Psoas muscle (tissue), 7 donors: ENCODE measurements at regions not wholly inside any gene's neighbourhood (a gene's known extent, or its start where the extent isn't known, plus 50 kb on each side); places are given as distances from the start of the nearest gene placed in this dataset.

Source experiments
- ATAC-seq, 4 donors: fragments of 200-7000 bp; cut with Tn5 transposase; one replicate each; pipeline ENCODE4 v1.9.1; 2020; ENCODE audit warnings: moderate library complexity in 3 of 4, mild to moderate bottlenecking in 2 of 4
- DNase-seq, 2 donors: peaks; one replicate each; pipeline ENCODE4 v3.0.0-alpha.2; 2020
- H3K27ac ChIP-seq: fragments of 200-600 bp; one replicate; pipeline ENCODE4 v1.8.0; 2022
- H3K27me3 ChIP-seq, 3 donors: fragments of 200-600 bp in 1 of 3; one replicate each; pipeline versions ENCODE4 v1.6.1 to v1.8.0; 2013 to 2022; ENCODE audit warnings: low read length in 2 of 3, mild to moderate bottlenecking in 2 of 3, moderate library complexity in 1 of 3; ENCODE audit not compliant: insufficient read depth in 3 of 3
- H3K36me3 ChIP-seq, 2 donors: fragments of 200-600 bp in 1 of 2; one replicate each; pipeline versions ENCODE4 v1.6.1 to v1.8.0; 2013 to 2022; ENCODE audit warnings: low read depth in 1 of 2, mild to moderate bottlenecking in 1 of 2, moderate library complexity in 1 of 2; ENCODE audit not compliant: insufficient read depth in 1 of 2
- H3K4me1 ChIP-seq: fragments of 200-600 bp; one replicate; pipeline ENCODE4 v1.8.0; 2022
- H3K4me3 ChIP-seq: fragments of 200-600 bp; one replicate; pipeline ENCODE4 v1.8.0; 2022; ENCODE audit warnings: mild to moderate bottlenecking
- H3K9me3 ChIP-seq: fragments of 200-600 bp; one replicate; pipeline ENCODE4 v1.8.0; 2022
- WGBS, 3 donors: extraction: QIAGEN DNeasy Blood & Tissue Kit; methylation state at CpG; one replicate each; pipeline versions ENCODE4 v1.1.6 to v1.1.7; 2013; 5-methylcytosine and 5-hydroxymethylcytosine counted together
- intact Hi-C, 2 donors: fragments of 100-400 bp; cut with DNase I; formaldehyde crosslinking; loops; one replicate each; pipeline versions ENCODE4 v1.11.0 to v1.14.2; 2022
- TF ChIP-seq, protein P1 (sequence below): fragments of 200-600 bp; IDR thresholded peaks from one replicate; pipeline ENCODE4 v1.8.0; 2022; ENCODE audit warnings: antibody characterized with exemption
- donor health status: healthy with polysubstance abuse.
- donor health status: DM: no; HTN: no; CAD: no; lungs with moderate emphysema.
- donor health status: Bipolar disorder and iron deficiency.
- donor health status: healthy.
- donor health status: DM: yes; HTN: yes; CAD: no.
- donor health status: DM: no; HTN: no; CAD: no.
- donor health status: DM: yes; HTN: yes; CAD: no.

GRCh38 chr11:43034341-43034740, 277.5 kb upstream of the API5 start:
- no peak overlapping the region for H3K27ac ChIP-seq
- intact Hi-C loops: no loop called here

GRCh38 chr11:43035086-43035485, 276.7 kb upstream of the API5 start:
- Histone ChIP-seq H3K9me3 (no peaks in the 10 kb centered on the region), H3K36me3 (no peaks in the 10 kb centered on the region), H3K27ac (no peak overlapping the region), H3K4me3 (no peak overlapping the region), H3K27me3 (no peaks in the 10 kb centered on the region), H3K4me1 (no peaks in the 10 kb centered on the region)
- DNase-seq (no peak), ATAC-seq (no peak)
- TF ChIP-seq, protein P1, sequence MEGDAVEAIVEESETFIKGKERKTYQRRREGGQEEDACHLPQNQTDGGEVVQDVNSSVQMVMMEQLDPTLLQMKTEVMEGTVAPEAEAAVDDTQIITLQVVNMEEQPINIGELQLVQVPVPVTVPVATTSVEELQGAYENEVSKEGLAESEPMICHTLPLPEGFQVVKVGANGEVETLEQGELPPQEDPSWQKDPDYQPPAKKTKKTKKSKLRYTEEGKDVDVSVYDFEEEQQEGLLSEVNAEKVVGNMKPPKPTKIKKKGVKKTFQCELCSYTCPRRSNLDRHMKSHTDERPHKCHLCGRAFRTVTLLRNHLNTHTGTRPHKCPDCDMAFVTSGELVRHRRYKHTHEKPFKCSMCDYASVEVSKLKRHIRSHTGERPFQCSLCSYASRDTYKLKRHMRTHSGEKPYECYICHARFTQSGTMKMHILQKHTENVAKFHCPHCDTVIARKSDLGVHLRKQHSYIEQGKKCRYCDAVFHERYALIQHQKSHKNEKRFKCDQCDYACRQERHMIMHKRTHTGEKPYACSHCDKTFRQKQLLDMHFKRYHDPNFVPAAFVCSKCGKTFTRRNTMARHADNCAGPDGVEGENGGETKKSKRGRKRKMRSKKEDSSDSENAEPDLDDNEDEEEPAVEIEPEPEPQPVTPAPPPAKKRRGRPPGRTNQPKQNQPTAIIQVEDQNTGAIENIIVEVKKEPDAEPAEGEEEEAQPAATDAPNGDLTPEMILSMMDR: no peak
- WGBS, 3 donors: 32 to 54% (median 43%) methylated on average over 3 of the region's 3 CpGs
- intact Hi-C loops: no loop called here

More at GRCh38 chr11:43034341-43034740, 277.5 kb upstream of the API5 start:
- no peak overlapping the region for H3K4me3 ChIP-seq
- no peaks in the 10 kb centered on the region for H3K36me3 ChIP-seq
- TF ChIP-seq, protein P1: no peak
- H3K27me3 ChIP-seq: no peaks in the 10 kb centered on the region
- no peak for DNase-seq
- 63 to 73% (median 64%) methylated on average over 3 of the region's 3 CpGs for WGBS, 3 donors
- ATAC-seq: no peak
- H3K4me1 ChIP-seq: no peaks in the 10 kb centered on the region
- H3K9me3 ChIP-seq: no peaks in the 10 kb centered on the region

- intact Hi-C loops: no loop called here
- TF ChIP-seq, protein P1: no peak
Observed at GRCh38 chr11:43053638-43054412, 258.0 kb upstream of the API5 start.

GRCh38 chr11:43067681-43068080, 244.1 kb upstream of the API5 start:
- no peaks in the 10 kb centered on the region for H3K27me3 ChIP-seq
- DNase-seq (no peak), ATAC-seq (no peak)
- H3K4me3 ChIP-seq: no peak overlapping the region
- intact Hi-C loops: no loop called here
- no peak overlapping the region for H3K27ac ChIP-seq
- H3K4me1 ChIP-seq: no peaks in the 10 kb centered on the region
- no peaks in the 10 kb centered on the region for H3K9me3 ChIP-seq
- TF ChIP-seq, protein P1: no peak
- H3K36me3 ChIP-seq: no peaks in the 10 kb centered on the region
- WGBS, 3 donors: 71 to 79% (median 79%) methylated on average over 1 of the region's 1 CpG

More at GRCh38 chr11:43053638-43054412, 258.0 kb upstream of the API5 start:
- Histone ChIP-seq H3K4me3 (no peak overlapping the region), H3K27me3 (no peaks in the 10 kb centered on the region), H3K27ac (no peak overlapping the region), H3K4me1 (no peaks in the 10 kb centered on the region), H3K36me3 (no peaks in the 10 kb centered on the region), H3K9me3 (no peaks in the 10 kb centered on the region)
- DNase-seq (no peak), ATAC-seq (no peak)
- 64 to 65% (median 65%) methylated on average over 2 of the region's 2 CpGs for WGBS, 3 donors

DNA sequence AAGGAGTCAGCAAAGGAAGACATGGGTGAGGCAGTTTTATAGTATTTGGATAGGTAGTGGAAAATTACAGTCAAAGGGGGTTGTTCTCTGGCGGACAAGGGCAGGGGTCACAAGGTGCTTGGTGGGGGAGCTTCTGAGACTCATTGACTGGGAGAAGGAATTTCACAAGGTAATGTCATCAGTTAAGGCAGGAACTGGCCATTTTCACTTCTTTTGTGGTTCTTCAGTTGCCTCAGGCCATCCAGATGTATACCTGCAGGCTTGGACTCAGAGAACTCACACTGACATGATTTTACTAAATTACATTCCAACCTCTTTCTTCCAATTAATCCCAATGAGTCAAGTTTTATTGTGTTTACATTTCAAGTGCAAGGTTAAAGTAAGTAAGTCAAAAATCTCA, 240.5 kb upstream of the API5 start:
- H3K27ac ChIP-seq: no peak overlapping the region
- TF ChIP-seq, protein P1: no peak
- DNase-seq (no peak), ATAC-seq (no peak)
- H3K27me3 ChIP-seq: no peaks in the 10 kb centered on the region
- 61 to 88% (median 79%) methylated on average over 1 of the region's 1 CpG for WGBS, 3 donors
- H3K4me1 ChIP-seq: no peaks in the 10 kb centered on the region
- intact Hi-C loops: no loop called here
- no peak overlapping the region for H3K4me3 ChIP-seq
- no peaks in the 10 kb centered on the region for H3K36me3 ChIP-seq
- no peaks in the 10 kb centered on the region for H3K9me3 ChIP-seq
